Endothelial cell of umbilical vein (primary cell): ENCODE measurements at regions not wholly inside any gene's neighbourhood (a gene's known extent, or its start where the extent isn't known, plus 50 kb on each side); places are given as distances from the start of the nearest gene placed in this dataset.

Source experiments
- BruUV-seq: library from RNA; stranded (reverse); fragments of 400-500 nt; replicated peaks from 2 replicates; lab custom pipeline; 2021; lab: Mats Ljungman, UMichigan
- CTCF ChIA-PET: fragments of 300-600, 350-600 bp; sonication (Branson Sonifier 250); formaldehyde crosslinking; loops from one replicate; lab custom pipeline; 2021; ENCODE audit warnings: antibody characterized with exemption, inconsistent platforms; lab: Charles Lee
- POLR2A ChIA-PET: fragments of 300-600, 350-600 bp; sonication (Branson Sonifier 250); formaldehyde crosslinking; loops from one replicate; lab custom pipeline; 2021; ENCODE audit warnings: antibody characterized with exemption, inconsistent platforms; lab: Charles Lee
- DNase-seq: peaks from one replicate; pipeline ENCODE4 v3.0.0-alpha.2; 2011; ENCODE audit warnings: low read depth, low spot score
- FAIRE-seq: peaks from 2 replicates; lab custom pipeline; 2011; peaks lifted over from hg19 to GRCh38; lab: Jason Lieb, UNC
- H2AFZ ChIP-seq: 2 replicates; pipeline ENCODE4 v1.6.0; 2012; ENCODE audit warnings: low read depth, low read length, control low read depth, inconsistent platforms
- H3K27ac ChIP-seq: 2 replicates; pipeline ENCODE4 v1.5.1; 2011; ENCODE audit warnings: low read depth, mild to moderate bottlenecking, control low read depth, low read length, moderate library complexity; ENCODE audit not compliant: insufficient read depth
- H3K27me3 ChIP-seq, 2 experiments: 2 replicates each; pipeline versions ENCODE4 v1.6.0 to v1.6.1; 2011; ENCODE audit warnings: low read length in 2 of 2, mixed read lengths in 1 of 2; ENCODE audit not compliant: control insufficient read depth in 2 of 2, insufficient read depth in 2 of 2
- H3K36me3 ChIP-seq, 2 experiments: 2 replicates in 1 of 2; 3 replicates in 1 of 2; pipeline ENCODE4 v1.5.1; 2011; ENCODE audit warnings: low read length in 2 of 2, mild to moderate bottlenecking in 1 of 2, moderate library complexity in 1 of 2; ENCODE audit not compliant: control insufficient read depth in 2 of 2, insufficient read depth in 2 of 2; ENCODE audit errors: extremely low read depth in 1 of 2
- H3K4me1 ChIP-seq: 3 replicates; pipeline ENCODE4 v1.5.1; 2011; ENCODE audit warnings: mild to moderate bottlenecking, low read length; ENCODE audit not compliant: control insufficient read depth, insufficient read depth; ENCODE audit errors: extremely low read depth
- H3K4me2 ChIP-seq: 2 replicates; pipeline ENCODE4 v1.6.1; 2011; ENCODE audit warnings: low read length, control low read depth, mixed read lengths; ENCODE audit not compliant: insufficient read depth
- H3K4me3 ChIP-seq, 3 experiments: fragments of 200-600 bp in 1 of 3; sonication (generic), shearing (Covaris generic) in 1 of 3; replicated peaks in 1 of 3; 2 replicates each; pipeline ENCODE4 v1.5.1; 2011 to 2016; ENCODE audit warnings: control low read depth in 3 of 3, low read length in 3 of 3, mild to moderate bottlenecking in 2 of 3, inconsistent platforms in 1 of 3, low read depth in 1 of 3, moderate library complexity in 1 of 3; ENCODE audit not compliant: insufficient read depth in 1 of 3
- H3K79me2 ChIP-seq: 2 replicates; pipeline ENCODE4 v1.6.0; 2012; ENCODE audit warnings: low read length, inconsistent platforms; ENCODE audit not compliant: control insufficient read depth, insufficient read depth
- H3K9ac ChIP-seq: replicated peaks from 2 replicates; pipeline ENCODE3; 2011; ENCODE audit warnings: low read length, control low read depth; ENCODE audit not compliant: insufficient read depth; ENCODE audit errors: extremely low read depth
- H3K9me1 ChIP-seq: replicated peaks from 3 replicates; pipeline ENCODE4 v1.6.0; 2011; ENCODE audit warnings: mild to moderate bottlenecking, low read length; ENCODE audit not compliant: control insufficient read depth, insufficient read depth; ENCODE audit errors: extremely low read depth
- H3K9me3 ChIP-seq: replicated peaks from 2 replicates; pipeline ENCODE4 v1.5.1; 2012; ENCODE audit warnings: low read length, inconsistent platforms; ENCODE audit not compliant: control insufficient read depth, insufficient read depth
- H4K20me1 ChIP-seq: replicated peaks from 2 replicates; pipeline ENCODE3; 2011; ENCODE audit warnings: mild to moderate bottlenecking, low read length; ENCODE audit not compliant: control insufficient read depth, insufficient read depth; ENCODE audit errors: extremely low read depth
- EZH2 ChIP-seq: IDR thresholded peaks from 2 replicates; pipeline ENCODE4 v1.6.1; 2012; ENCODE audit warnings: borderline replicate concordance, low read depth, mild to moderate bottlenecking, moderate library complexity, low read length, inconsistent platforms; ENCODE audit not compliant: severe bottlenecking
- FOS ChIP-seq: IDR thresholded peaks from 2 replicates; pipeline ENCODE4 v1.6.1; 2011; ENCODE audit warnings: mild to moderate bottlenecking, low read length, moderate library complexity, borderline replicate concordance; ENCODE audit not compliant: insufficient read depth
- JUN ChIP-seq: IDR thresholded peaks from 2 replicates; pipeline ENCODE4 v1.6.1; 2011; ENCODE audit warnings: borderline replicate concordance, low read depth; ENCODE audit not compliant: insufficient read length, insufficient read depth
- POLR2AphosphoS5 ChIP-seq: IDR thresholded peaks from 2 replicates; pipeline ENCODE4 v1.6.1; 2012; ENCODE audit warnings: low read depth, mild to moderate bottlenecking, control low read depth, low read length, moderate library complexity; ENCODE audit not compliant: insufficient read depth
- dilution Hi-C: fragments of 300-500 bp; cut with MboI; formaldehyde crosslinking; loops from one replicate; pipeline ENCODE4 v1.15.0; 2019; ENCODE audit warnings: low sequenced_read_pairs; ENCODE audit not compliant: extremely low pct_ligation_motif_present
- intact Hi-C: fragments of 100-400 bp; cut with micrococcal nuclease; formaldehyde crosslinking; loops from one replicate; pipeline ENCODE4 v1.10.0; 2022
- TF ChIP-seq, protein P1 (sequence below), 2 donors: IDR thresholded peaks; 1 replicate in 1 of 2; 2 replicates in 1 of 2; pipeline ENCODE4 v1.5.1; 2011; ENCODE audit warnings: low read length in 2 of 2, mild to moderate bottlenecking in 2 of 2, moderate library complexity in 2 of 2, control low read depth in 1 of 2, inconsistent platforms in 1 of 2, low read depth in 1 of 2; ENCODE audit not compliant: insufficient read depth in 1 of 2; ENCODE audit errors: extremely low read depth in 1 of 2
- TF ChIP-seq, protein P2 (sequence below): IDR thresholded peaks from 2 replicates; pipeline ENCODE4 v1.6.1; 2011; ENCODE audit not compliant: insufficient read depth, insufficient read length

DNA sequence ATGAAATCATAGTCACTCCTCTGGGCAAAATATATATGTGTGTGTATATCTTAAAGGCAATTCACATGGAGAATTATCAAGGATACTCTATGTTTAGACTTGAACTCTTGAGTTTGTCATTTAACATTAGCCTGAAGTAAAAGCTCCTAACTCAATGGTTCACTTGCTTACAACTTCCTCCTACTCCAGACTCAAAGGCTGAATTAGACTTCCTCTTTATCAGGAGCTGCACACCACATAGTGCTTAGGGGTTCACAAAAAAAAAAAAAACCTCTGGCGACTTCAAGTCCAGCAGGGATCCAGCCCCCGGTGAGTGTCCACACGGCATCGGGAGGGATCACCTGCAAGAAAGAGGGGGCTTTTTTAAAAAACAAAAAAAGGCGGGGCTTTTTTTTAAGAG is 68.2 kb upstream of the LSM14A start:
- intact Hi-C loops (no loop called here), dilution Hi-C loops (no loop called here)
- H3K4me2 ChIP-seq: no peak overlapping the region
- H3K79me2 ChIP-seq: no peaks in the 10 kb centered on the region
- no peak overlapping the region for H2AFZ ChIP-seq
- H4K20me1 ChIP-seq: no peaks in the 10 kb centered on the region
- DNase-seq (no peak), FAIRE-seq (no peak)
- H3K4me3 ChIP-seq: no peak overlapping the region
- H3K9me3 ChIP-seq: no peaks in the 10 kb centered on the region
- no peak overlapping the region for H3K9ac ChIP-seq
- no peaks in the 10 kb centered on the region for H3K9me1 ChIP-seq
- H3K27ac ChIP-seq: no peak overlapping the region
- no peaks in the 10 kb centered on the region for H3K4me1 ChIP-seq
- H3K36me3 ChIP-seq: no peaks in the 10 kb centered on the region
- ChIA-PET CTCF (interaction anchor here (1.0 to 4.0 kb wide), 3 partner anchors 62 to 326 kb away, joined by 3 to 20 read pairs (median 4); no protein-coding TSS in a partner anchor), POLR2A (no interaction called here)
- BruUV-seq: no TSS peak
- peaks cover 2 to 4% of the 10 kb centered on the region in 2 experiments for H3K27me3 ChIP-seq
- TF ChIP-seq, protein P1, sequence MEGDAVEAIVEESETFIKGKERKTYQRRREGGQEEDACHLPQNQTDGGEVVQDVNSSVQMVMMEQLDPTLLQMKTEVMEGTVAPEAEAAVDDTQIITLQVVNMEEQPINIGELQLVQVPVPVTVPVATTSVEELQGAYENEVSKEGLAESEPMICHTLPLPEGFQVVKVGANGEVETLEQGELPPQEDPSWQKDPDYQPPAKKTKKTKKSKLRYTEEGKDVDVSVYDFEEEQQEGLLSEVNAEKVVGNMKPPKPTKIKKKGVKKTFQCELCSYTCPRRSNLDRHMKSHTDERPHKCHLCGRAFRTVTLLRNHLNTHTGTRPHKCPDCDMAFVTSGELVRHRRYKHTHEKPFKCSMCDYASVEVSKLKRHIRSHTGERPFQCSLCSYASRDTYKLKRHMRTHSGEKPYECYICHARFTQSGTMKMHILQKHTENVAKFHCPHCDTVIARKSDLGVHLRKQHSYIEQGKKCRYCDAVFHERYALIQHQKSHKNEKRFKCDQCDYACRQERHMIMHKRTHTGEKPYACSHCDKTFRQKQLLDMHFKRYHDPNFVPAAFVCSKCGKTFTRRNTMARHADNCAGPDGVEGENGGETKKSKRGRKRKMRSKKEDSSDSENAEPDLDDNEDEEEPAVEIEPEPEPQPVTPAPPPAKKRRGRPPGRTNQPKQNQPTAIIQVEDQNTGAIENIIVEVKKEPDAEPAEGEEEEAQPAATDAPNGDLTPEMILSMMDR (IDR thresholded peaks at IDR 0.05; ENCODE audit: extremely low read depth in 1 of 2, insufficient read depth in 1 of 2, low read depth in 1 of 2, low read length in 2 of 2): no peak
- TF ChIP-seq FOS (no peak), EZH2 (no peak), JUN (no peak)
- TF ChIP-seq, protein P2, sequence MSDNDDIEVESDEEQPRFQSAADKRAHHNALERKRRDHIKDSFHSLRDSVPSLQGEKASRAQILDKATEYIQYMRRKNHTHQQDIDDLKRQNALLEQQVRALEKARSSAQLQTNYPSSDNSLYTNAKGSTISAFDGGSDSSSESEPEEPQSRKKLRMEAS: no peak

DNA sequence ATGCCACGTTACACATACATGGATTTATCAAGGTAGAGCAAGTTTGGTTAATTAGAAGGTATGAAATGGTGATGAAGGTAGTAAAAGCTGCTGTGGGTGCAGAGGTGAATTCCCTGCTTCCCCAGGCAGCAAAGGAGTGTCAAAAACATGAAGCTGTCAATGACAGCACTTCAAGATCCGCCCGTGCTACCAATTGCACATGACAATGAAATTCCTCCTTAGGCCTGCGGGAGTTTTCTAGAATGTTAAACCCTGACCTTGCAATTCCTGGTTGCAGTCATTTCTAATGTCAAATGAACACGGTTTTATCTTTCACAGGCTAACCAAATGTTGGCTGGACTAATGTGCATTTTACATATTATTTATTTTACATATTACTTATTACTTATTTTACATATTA is 67.7 kb upstream of the LSM14A start:
- no peaks in the 10 kb centered on the region for H3K9me1 ChIP-seq
- no peak overlapping the region for H3K4me2 ChIP-seq
- H3K4me1 ChIP-seq: no peaks in the 10 kb centered on the region
- H3K9ac ChIP-seq: no peak overlapping the region
- no peak overlapping the region for H3K27ac ChIP-seq
- FAIRE-seq: no peak
- no peaks in the 10 kb centered on the region for H3K79me2 ChIP-seq
- DNase-seq: no peak
- peaks cover 2 to 4% of the 10 kb centered on the region in 2 experiments for H3K27me3 ChIP-seq
- CTCF ChIA-PET: interaction anchor here (1.6 to 5.3 kb wide), 4 partner anchors 8 to 327 kb away, joined by 4 to 33 read pairs (median 12); no protein-coding TSS in a partner anchor
- no peak for TF ChIP-seq FOS
- no peak for TF ChIP-seq EZH2
- TF ChIP-seq POLR2AphosphoS5: no peak
- POLR2A ChIA-PET: no interaction called here
- no peaks in the 10 kb centered on the region for H3K9me3 ChIP-seq
- H2AFZ ChIP-seq: no peak overlapping the region
- no TSS peak for BruUV-seq
- no peaks in the 10 kb centered on the region for H4K20me1 ChIP-seq
- intact Hi-C loops (no loop called here), dilution Hi-C loops (no loop called here)
- no peaks in the 10 kb centered on the region for H3K36me3 ChIP-seq
- no peak overlapping the region for H3K4me3 ChIP-seq
